Activated naive CD8-positive, alpha-beta T cell treated with anti-CD3 and anti-CD28 coated beads, Interleukin-2, amount 50 U/mL, for 24 hours (primary cell): ENCODE measurements at regions not wholly inside any gene's neighbourhood (a gene's known extent, or its start where the extent isn't known, plus 50 kb on each side); places are given as distances from the start of the nearest gene placed in this dataset.
"Not testable (repeated sequence)": the region's sequence is repeated elsewhere in the genome, so short reads cannot be mapped to it uniquely, and the experiment has no call there.

Source experiments
- ATAC-seq: fragments of 150-1000 bp; cut with Tn5 transposase; one replicate; pipeline ENCODE4 v1.10.0; 2021
- DNase-seq: peaks from one replicate; pipeline ENCODE4 v3.0.0; 2021
- H3K27ac Mint-ChIP-seq: one replicate; pipeline ENCODE4 v1.8.0; 2021; ENCODE audit warnings: mild to moderate bottlenecking, mixed read lengths
- H3K27me3 Mint-ChIP-seq: one replicate; pipeline ENCODE4 v1.8.0; 2021; ENCODE audit warnings: mixed read lengths
- H3K36me3 Mint-ChIP-seq: one replicate; pipeline ENCODE4 v1.8.0; 2021; ENCODE audit warnings: low read depth, mixed read lengths
- H3K4me1 Mint-ChIP-seq: one replicate; pipeline ENCODE4 v1.8.0; 2021; ENCODE audit warnings: mixed read lengths
- H3K4me3 Mint-ChIP-seq: one replicate; pipeline ENCODE4 v1.8.0; 2021; ENCODE audit warnings: mild to moderate bottlenecking, moderate library complexity, mixed read lengths
- H3K9me3 Mint-ChIP-seq: one replicate; pipeline ENCODE4 v1.8.0; 2021; ENCODE audit warnings: mixed read lengths

- Mint-ChIP-seq H3K4me3 (no peak overlapping the region), H3K4me1 (no peaks in the 10 kb centered on the region), H3K27ac (no peak overlapping the region), H3K36me3 (no peaks in the 10 kb centered on the region), H3K27me3 (no peaks in the 10 kb centered on the region), H3K9me3 (peaks cover 8% of the 10 kb centered on the region)
- no peak for DNase-seq
- ATAC-seq = no peak
Measured at GRCh38 chr6:9690388-9690787, 724.5 kb downstream of the TFAP2A start.

DNA sequence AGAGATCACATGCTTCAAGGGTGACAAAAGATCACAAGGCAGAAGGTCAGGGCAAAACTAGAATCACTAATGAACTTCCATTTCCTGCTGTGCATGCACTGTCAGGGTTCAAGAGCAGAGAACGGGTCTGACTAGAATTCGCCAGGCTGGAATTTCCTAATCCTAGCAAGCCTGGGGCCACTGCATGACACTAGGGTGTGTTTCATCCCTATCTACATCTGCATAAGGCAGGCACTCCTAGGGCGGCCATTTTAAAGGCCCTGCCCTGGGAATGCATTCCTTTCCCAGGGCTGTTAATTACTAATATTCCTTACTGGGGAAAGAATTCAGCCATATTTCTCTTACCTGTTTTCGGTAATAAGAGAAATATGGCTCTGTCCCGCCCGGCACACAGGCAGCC, 734.1 kb downstream of the TFAP2A start:
- H3K9me3 Mint-ChIP-seq, H3K4me3 Mint-ChIP-seq, H3K27ac Mint-ChIP-seq, H3K27me3 Mint-ChIP-seq, ATAC-seq, DNase-seq, H3K4me1 Mint-ChIP-seq, H3K36me3 Mint-ChIP-seq: not testable (repeated sequence)

GRCh38 chr6:9675122-9675521, 739.8 kb downstream of the TFAP2A start:
- DNase-seq (no peak), ATAC-seq (no peak)
- peaks cover 9% of the 10 kb centered on the region for H3K9me3 Mint-ChIP-seq
- no peaks in the 10 kb centered on the region for H3K4me1 Mint-ChIP-seq
- no peak overlapping the region for H3K4me3 Mint-ChIP-seq
- H3K36me3 Mint-ChIP-seq = no peaks in the 10 kb centered on the region
- H3K27me3 Mint-ChIP-seq = no peaks in the 10 kb centered on the region
- H3K27ac Mint-ChIP-seq = no peak overlapping the region

GRCh38 chr6:9659848-9660247, 755.0 kb downstream of the TFAP2A start:
- H3K4me1 Mint-ChIP-seq = no peaks in the 10 kb centered on the region
- no peaks in the 10 kb centered on the region for H3K27me3 Mint-ChIP-seq
- ATAC-seq = no peak
- DNase-seq = no peak
- no peak overlapping the region for H3K4me3 Mint-ChIP-seq
- H3K36me3 Mint-ChIP-seq = no peaks in the 10 kb centered on the region
- no peaks in the 10 kb centered on the region for H3K9me3 Mint-ChIP-seq
- H3K27ac Mint-ChIP-seq = no peak overlapping the region

- ATAC-seq = no peak
Measured at GRCh38 chr6:9657994-9658393, 756.9 kb downstream of the TFAP2A start.

GRCh38 chr6:9647599-9647998, 767.3 kb downstream of the TFAP2A start:
- Mint-ChIP-seq H3K27me3 (no peaks in the 10 kb centered on the region), H3K36me3 (no peaks in the 10 kb centered on the region), H3K9me3 (peaks cover 20% of the 10 kb centered on the region), H3K27ac (no peak overlapping the region), H3K4me1 (no peaks in the 10 kb centered on the region), H3K4me3 (no peak overlapping the region)
- no peak for ATAC-seq
- DNase-seq = no peak

More at GRCh38 chr6:9657994-9658393, 756.9 kb downstream of the TFAP2A start:
- no peaks in the 10 kb centered on the region for H3K27me3 Mint-ChIP-seq
- no peaks in the 10 kb centered on the region for H3K4me1 Mint-ChIP-seq
- H3K36me3 Mint-ChIP-seq = no peaks in the 10 kb centered on the region
- H3K27ac Mint-ChIP-seq = no peak overlapping the region
- H3K4me3 Mint-ChIP-seq = no peak overlapping the region
- H3K9me3 Mint-ChIP-seq = no peaks in the 10 kb centered on the region
- no peak for DNase-seq

DNA sequence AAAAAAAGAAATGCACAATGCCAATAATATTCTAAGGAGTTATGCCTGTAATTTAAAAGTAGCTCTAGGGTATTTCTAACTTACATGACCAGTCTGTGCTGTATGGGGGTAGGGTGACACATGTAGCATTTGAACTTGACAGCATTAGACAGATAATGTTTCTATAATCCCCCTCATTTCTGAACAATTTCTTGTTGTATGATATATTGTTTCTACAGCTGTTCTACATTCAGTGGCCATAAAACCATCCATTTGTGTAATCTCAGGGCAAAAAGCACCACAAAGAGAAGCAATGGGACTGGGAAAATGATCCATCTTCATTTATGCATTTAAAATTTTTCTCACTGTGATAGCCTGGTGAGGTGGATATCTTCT, 767.8 kb downstream of the TFAP2A start:
- no peak overlapping the region for H3K4me3 Mint-ChIP-seq
- peaks cover 20% of the 10 kb centered on the region for H3K9me3 Mint-ChIP-seq
- no peak for DNase-seq
- no peaks in the 10 kb centered on the region for H3K27me3 Mint-ChIP-seq
- no peak overlapping the region for H3K27ac Mint-ChIP-seq
- ATAC-seq = no peak
- H3K4me1 Mint-ChIP-seq = no peaks in the 10 kb centered on the region
- H3K36me3 Mint-ChIP-seq = no peaks in the 10 kb centered on the region

- Mint-ChIP-seq H3K4me1 (no peaks in the 10 kb centered on the region), H3K27ac (no peak overlapping the region), H3K36me3 (no peaks in the 10 kb centered on the region), H3K27me3 (no peaks in the 10 kb centered on the region), H3K9me3 (peaks cover 20% of the 10 kb centered on the region), H3K4me3 (no peak overlapping the region)
- ATAC-seq = no peak
- DNase-seq = no peak
Measured at GRCh38 chr6:9646342-9647070, 768.4 kb downstream of the TFAP2A start.

DNA sequence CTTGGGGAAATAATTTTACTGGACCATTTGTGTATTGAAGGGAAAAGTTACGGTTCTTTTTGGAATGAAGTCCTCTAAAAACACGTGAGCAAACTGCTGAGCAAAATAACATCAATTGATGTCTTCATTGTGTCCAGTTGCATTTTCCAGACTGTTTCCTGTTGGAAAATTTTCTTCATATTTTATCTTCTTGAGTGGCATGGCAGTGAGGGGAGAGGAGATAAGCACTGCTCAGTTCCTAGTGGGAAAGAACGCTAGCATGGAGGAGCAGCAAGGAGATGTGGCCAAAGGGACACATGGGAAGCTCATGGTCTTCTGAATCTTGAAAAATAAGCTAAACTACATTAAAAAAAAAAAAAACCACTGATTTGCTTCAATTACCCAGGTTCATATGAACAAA, 776.0 kb downstream of the TFAP2A start:
- H3K4me3 Mint-ChIP-seq = no peak overlapping the region
- H3K36me3 Mint-ChIP-seq = no peaks in the 10 kb centered on the region
- DNase-seq (no peak), ATAC-seq (no peak)
- no peaks in the 10 kb centered on the region for H3K27me3 Mint-ChIP-seq
- no peaks in the 10 kb centered on the region for H3K4me1 Mint-ChIP-seq
- H3K27ac Mint-ChIP-seq = no peak overlapping the region
- H3K9me3 Mint-ChIP-seq = peaks cover 16% of the 10 kb centered on the region

GRCh38 chr6:9634776-9635175, 780.1 kb downstream of the TFAP2A start:
- Mint-ChIP-seq H3K9me3 (peaks cover 14% of the 10 kb centered on the region), H3K36me3 (no peaks in the 10 kb centered on the region), H3K27ac (no peak overlapping the region), H3K4me3 (no peak overlapping the region), H3K27me3 (no peaks in the 10 kb centered on the region), H3K4me1 (no peaks in the 10 kb centered on the region)
- ATAC-seq = no peak
- DNase-seq = no peak

DNA sequence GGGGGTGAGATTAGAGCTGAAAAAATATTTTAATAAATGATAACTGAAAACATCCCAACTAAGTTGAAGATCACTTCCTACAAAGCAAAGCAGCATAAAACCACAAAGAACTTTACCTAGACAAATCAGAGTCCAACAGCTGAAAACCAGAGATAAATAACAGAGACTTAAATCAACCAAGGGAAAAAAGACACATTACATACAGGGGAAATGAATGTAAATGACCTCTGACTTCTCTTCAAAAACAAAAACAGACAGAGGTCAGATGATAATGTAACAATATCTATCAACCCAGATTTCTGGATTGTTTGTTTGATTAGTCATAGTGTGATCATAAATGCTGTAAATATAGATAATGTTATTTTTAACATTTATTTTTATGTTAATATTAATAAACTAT, 782.8 kb downstream of the TFAP2A start:
- Mint-ChIP-seq H3K9me3 (peaks cover 16% of the 10 kb centered on the region), H3K27ac (no peak overlapping the region), H3K4me1 (no peaks in the 10 kb centered on the region), H3K36me3 (no peaks in the 10 kb centered on the region), H3K27me3 (no peaks in the 10 kb centered on the region), H3K4me3 (no peak overlapping the region)
- DNase-seq = no peak
- no peak for ATAC-seq

DNA sequence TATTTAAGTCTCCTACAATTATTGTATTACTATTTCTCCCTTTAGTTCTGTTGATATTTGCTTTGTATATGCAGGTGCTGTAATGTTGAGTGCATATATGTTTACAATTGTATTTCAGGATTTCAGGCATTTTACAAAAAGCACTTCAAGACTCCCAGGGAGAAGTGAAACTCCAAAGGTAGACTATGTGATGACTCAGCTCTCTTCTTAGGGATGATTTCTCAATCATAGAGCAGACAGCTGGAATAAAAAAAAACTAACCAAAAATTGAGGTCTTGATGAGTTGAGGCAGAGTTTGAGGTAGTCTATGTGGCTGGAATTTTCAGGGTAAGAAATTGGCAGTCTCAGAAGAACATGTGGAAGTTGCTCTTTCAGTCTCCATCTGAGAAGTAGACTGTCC, 786.1 kb downstream of the TFAP2A start:
- H3K9me3 Mint-ChIP-seq = peaks cover 18% of the 10 kb centered on the region
- no peaks in the 10 kb centered on the region for H3K36me3 Mint-ChIP-seq
- H3K4me3 Mint-ChIP-seq = no peak overlapping the region
- H3K4me1 Mint-ChIP-seq = no peaks in the 10 kb centered on the region
- ATAC-seq (no peak), DNase-seq (no peak)
- no peaks in the 10 kb centered on the region for H3K27me3 Mint-ChIP-seq
- H3K27ac Mint-ChIP-seq = no peak overlapping the region

DNA sequence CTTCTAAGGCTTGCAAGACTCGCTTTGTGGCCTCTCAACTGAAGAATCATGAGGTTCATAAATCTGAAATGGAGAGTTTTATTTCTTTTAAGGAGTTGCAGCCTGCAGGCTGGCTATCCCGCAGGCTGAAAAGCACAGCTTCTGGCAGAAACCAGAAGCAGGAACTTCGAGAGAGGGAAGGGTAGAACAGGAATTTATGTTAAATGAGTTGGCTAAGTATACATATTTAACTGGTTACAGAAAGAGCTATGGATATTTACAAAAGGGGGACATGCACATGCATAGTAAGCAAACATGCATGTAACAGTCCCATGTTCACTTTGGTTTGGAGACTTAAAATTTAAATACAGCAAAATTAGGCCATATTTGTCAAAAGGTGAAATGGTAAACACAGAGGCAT, 787.0 kb downstream of the TFAP2A start:
- no peak for ATAC-seq
- Mint-ChIP-seq H3K27me3 (no peaks in the 10 kb centered on the region), H3K4me1 (no peaks in the 10 kb centered on the region), H3K36me3 (no peaks in the 10 kb centered on the region), H3K9me3 (peaks cover 18% of the 10 kb centered on the region), H3K4me3 (no peak overlapping the region), H3K27ac (no peak overlapping the region)
- no peak for DNase-seq

- Mint-ChIP-seq H3K36me3 (no peaks in the 10 kb centered on the region), H3K9me3 (peaks cover 11% of the 10 kb centered on the region), H3K27ac (no peak overlapping the region), H3K4me3 (no peak overlapping the region), H3K4me1 (no peaks in the 10 kb centered on the region), H3K27me3 (no peaks in the 10 kb centered on the region)
- ATAC-seq = no peak
- no peak for DNase-seq
Measured at GRCh38 chr6:9623985-9624384, 790.9 kb downstream of the TFAP2A start.

DNA sequence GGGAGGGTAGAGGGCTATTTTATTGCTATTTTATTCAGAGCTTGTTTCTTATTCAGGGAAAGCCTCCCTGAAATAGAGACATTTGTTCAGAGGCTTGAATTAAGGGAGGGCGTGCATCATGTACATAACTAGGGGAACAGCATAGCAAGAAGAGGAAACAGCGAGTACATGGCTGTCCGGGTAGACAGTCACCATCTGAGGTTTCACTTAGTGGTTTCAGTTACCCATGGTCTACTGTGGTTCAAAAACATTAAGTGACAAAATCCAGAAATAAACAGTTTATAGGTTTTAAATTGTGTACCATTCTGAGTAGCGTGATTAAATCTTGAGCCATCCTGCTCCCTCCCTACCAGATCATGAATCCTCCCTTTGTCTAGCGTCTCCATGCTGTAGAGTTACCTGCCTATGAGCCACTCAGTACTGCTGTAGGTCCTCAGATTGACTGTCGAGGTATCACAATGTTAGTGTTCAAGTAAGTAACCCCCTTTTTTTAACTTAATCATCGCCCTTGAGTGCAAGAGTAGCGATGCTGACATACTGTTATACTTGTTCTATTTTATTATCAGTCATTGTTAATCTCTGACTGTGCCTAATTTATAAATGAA, 791.5 kb downstream of the TFAP2A start:
- Mint-ChIP-seq H3K4me1 (no peaks in the 10 kb centered on the region), H3K27me3 (no peaks in the 10 kb centered on the region), H3K36me3 (no peaks in the 10 kb centered on the region), H3K27ac (no peak overlapping the region), H3K4me3 (no peak overlapping the region), H3K9me3 (peaks cover 7% of the 10 kb centered on the region)
- ATAC-seq (no peak), DNase-seq (no peak)

GRCh38 chr6:9621276-9621675, 793.6 kb downstream of the TFAP2A start:
- Mint-ChIP-seq H3K4me3 (no peak overlapping the region), H3K9me3 (no peaks in the 10 kb centered on the region), H3K4me1 (no peaks in the 10 kb centered on the region), H3K27ac (no peak overlapping the region), H3K36me3 (no peaks in the 10 kb centered on the region), H3K27me3 (no peaks in the 10 kb centered on the region)
- no peak for ATAC-seq
- DNase-seq = no peak
